Left ventricle myocardium inferior (tissue), 1 donor: ENCODE measurements at regions not wholly inside any gene's neighbourhood (a gene's known extent, or its start where the extent isn't known, plus 50 kb on each side); places are given as distances from the start of the nearest gene placed in this dataset.
"Not testable (repeated sequence)": the region's sequence is repeated elsewhere in the genome, so short reads cannot be mapped to it uniquely, and the experiment has no call there.

Experiments used
- DNase-seq: peaks from one replicate; pipeline ENCODE4 v3.0.0-alpha.2; 2020
- H3K27ac ChIP-seq: fragments of 200-600 bp; replicated peaks from 2 replicates; pipeline ENCODE4 v1.8.0; 2021
- H3K27me3 ChIP-seq: fragments of 200-600 bp; 2 replicates; pipeline ENCODE4 v1.8.0; 2021; ENCODE audit warnings: low read depth
- H3K36me3 ChIP-seq: fragments of 200-600 bp; 2 replicates; pipeline ENCODE4 v1.8.0; 2021
- H3K4me1 ChIP-seq: fragments of 200-600 bp; 2 replicates; pipeline ENCODE4 v1.8.0; 2021
- H3K4me3 ChIP-seq: fragments of 200-600 bp; 2 replicates; pipeline ENCODE4 v1.8.0; 2021; ENCODE audit warnings: mild to moderate bottlenecking, moderate library complexity
- H3K9me3 ChIP-seq: fragments of 200-600 bp; replicated peaks from 2 replicates; pipeline ENCODE4 v1.8.0; 2021
- intact Hi-C: fragments of 100-400 bp; cut with micrococcal nuclease; formaldehyde crosslinking; loops from one replicate; pipeline ENCODE4 v1.11.0; 2022
- TF ChIP-seq, protein P1 (sequence below): fragments of 200-600 bp; IDR thresholded peaks from 2 replicates; pipeline ENCODE4 v1.8.0; 2021; ENCODE audit warnings: antibody characterized with exemption, mild to moderate bottlenecking, borderline replicate concordance
- donor health status: DM: no; HTN: yes; CAD: no; lungs with severe emphysema.

DNA sequence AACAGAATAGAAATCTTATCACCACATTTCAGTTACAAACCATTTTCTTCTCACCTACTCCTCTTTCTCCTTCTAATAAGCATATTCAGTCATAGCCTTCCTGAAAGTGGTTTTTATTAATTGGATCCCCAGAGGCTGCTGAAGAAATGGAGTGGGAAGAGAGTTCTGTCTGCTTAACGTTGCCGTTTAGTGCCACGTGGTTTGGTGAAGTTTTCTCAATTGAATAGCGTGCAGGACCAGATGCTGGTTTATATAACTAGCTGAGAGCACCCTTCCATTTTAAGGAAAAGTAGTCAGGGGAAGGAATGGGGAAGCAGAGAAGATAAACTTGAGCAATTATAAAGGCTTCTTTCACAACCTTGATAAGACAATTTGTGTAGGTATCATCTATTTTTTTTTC, 318.7 kb downstream of the PTH2R start:
- Histone ChIP-seq H3K36me3 (no peaks in the 10 kb centered on the region), H3K4me1 (no peaks in the 10 kb centered on the region), H3K27ac (no peak overlapping the region), H3K4me3 (no peak overlapping the region), H3K27me3 (no peaks in the 10 kb centered on the region), H3K9me3 (no peaks in the 10 kb centered on the region)
- intact Hi-C loops = no loop called here
- TF ChIP-seq, protein P1, sequence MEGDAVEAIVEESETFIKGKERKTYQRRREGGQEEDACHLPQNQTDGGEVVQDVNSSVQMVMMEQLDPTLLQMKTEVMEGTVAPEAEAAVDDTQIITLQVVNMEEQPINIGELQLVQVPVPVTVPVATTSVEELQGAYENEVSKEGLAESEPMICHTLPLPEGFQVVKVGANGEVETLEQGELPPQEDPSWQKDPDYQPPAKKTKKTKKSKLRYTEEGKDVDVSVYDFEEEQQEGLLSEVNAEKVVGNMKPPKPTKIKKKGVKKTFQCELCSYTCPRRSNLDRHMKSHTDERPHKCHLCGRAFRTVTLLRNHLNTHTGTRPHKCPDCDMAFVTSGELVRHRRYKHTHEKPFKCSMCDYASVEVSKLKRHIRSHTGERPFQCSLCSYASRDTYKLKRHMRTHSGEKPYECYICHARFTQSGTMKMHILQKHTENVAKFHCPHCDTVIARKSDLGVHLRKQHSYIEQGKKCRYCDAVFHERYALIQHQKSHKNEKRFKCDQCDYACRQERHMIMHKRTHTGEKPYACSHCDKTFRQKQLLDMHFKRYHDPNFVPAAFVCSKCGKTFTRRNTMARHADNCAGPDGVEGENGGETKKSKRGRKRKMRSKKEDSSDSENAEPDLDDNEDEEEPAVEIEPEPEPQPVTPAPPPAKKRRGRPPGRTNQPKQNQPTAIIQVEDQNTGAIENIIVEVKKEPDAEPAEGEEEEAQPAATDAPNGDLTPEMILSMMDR = no peak
- no peak for DNase-seq

DNA sequence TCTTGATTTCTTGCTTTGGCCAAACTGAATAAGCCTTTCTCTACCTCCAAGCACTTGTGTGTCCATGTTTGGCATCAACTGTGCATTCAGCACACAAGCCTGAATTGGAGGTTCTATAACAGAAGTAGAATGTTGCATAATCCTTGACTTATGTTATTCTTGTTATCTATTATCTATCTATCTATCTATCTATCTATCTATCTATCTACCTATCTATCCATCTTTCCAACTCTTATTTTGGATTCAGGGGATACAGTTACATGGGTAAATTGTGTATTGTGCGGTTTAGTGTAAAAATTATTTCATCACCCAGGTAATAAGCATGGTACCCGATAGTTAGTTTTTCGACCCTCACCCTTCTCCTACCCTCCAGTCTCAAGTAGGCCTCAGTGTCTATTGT, 319.6 kb downstream of the PTH2R start:
- intact Hi-C loops = no loop called here
- no peak overlapping the region for H3K27ac ChIP-seq
- DNase-seq = no peak
- H3K27me3 ChIP-seq = no peaks in the 10 kb centered on the region
- H3K36me3 ChIP-seq = no peaks in the 10 kb centered on the region
- TF ChIP-seq, protein P1 = no peak
- H3K4me3 ChIP-seq = no peak overlapping the region
- no peaks in the 10 kb centered on the region for H3K9me3 ChIP-seq
- H3K4me1 ChIP-seq = no peaks in the 10 kb centered on the region

DNA sequence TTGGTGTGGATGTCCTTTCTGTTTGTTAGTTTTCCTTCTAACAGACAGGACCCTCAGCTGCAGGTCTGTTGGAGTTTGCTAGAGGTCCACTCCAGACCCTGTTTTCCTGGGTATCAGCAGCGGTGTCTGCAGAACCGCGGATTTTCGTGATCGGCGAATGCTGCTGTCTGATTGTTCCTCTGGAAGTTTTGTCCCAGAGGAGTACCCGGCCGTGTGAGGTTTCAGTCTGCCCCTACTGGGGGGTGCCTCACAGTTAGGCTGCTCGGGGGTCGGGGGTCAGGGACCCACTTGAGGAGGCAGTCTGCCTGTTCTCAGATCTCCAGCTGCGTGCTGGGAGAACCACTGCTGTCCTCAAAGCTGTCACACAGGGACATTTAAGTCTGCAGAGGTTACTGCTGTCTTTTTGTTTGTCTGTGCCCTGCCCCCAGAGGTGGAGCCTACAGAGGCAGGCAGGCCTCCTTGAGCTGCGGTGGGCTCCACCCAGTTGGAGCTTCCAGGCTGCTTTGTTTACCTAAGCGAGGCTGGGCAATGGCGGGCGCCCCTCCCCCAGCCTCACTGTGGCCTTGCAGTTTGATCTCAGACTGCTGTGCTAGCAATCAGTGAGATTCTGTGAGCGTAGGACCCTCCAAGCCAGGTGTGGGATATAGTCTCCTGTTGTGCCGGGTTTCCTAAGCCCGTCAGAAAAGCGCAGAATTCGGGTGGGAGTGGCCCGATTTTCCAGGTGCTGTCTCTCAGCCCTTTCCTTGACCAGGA, 345.2 kb downstream of the PTH2R start:
- H3K9me3 ChIP-seq = peaks cover 28% of the 10 kb centered on the region
- DNase-seq, H3K36me3 ChIP-seq, H3K4me1 ChIP-seq, intact Hi-C loops, H3K27ac ChIP-seq, H3K4me3 ChIP-seq, H3K27me3 ChIP-seq: not testable (repeated sequence)

DNA sequence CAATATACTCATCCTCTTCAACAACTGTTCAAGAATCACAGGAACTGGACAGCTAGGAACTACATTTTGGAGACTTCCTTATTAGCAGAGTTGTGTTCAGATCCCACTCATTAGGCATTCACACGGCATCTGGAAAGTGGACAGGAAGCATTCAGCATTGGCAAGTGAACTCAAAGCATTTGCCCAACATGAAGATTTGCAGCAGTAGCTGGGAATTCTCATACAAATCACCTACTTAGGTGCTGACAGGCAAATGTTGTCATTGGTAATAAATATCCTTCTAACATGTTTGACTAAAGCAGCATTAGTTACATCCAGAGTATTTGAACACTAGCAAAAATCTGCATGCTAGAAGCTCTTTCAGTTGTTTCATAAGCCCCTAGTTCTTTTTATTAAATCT, 350.8 kb downstream of the PTH2R start:
- H3K27me3 ChIP-seq = no peaks in the 10 kb centered on the region
- no peak for DNase-seq
- no peak overlapping the region for H3K27ac ChIP-seq
- H3K4me3 ChIP-seq = no peak overlapping the region
- peaks cover 47% of the 10 kb centered on the region for H3K9me3 ChIP-seq
- no peaks in the 10 kb centered on the region for H3K4me1 ChIP-seq
- H3K36me3 ChIP-seq = no peaks in the 10 kb centered on the region
- TF ChIP-seq, protein P1 = no peak
- intact Hi-C loops = no loop called here

DNA sequence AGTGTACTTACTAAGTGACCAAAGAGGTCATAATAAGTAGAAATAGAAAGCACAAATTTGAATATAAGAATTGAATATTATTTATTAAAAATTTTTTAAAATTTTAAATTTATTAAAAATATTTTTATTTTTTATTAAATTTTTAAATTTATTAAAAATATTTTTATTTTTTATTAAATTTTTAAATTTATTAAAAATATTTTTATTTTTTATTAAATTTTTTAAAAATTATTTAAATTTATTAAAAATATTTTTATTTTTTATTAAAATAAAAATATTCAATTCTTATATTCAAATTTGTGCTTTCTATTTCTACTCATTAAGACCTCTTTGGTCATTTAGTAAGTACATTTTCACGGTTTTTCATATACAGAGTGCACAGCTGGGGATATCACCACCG, 366.5 kb downstream of the PTH2R start:
- intact Hi-C loops, H3K4me3 ChIP-seq, H3K4me1 ChIP-seq: not testable (repeated sequence)

DNA sequence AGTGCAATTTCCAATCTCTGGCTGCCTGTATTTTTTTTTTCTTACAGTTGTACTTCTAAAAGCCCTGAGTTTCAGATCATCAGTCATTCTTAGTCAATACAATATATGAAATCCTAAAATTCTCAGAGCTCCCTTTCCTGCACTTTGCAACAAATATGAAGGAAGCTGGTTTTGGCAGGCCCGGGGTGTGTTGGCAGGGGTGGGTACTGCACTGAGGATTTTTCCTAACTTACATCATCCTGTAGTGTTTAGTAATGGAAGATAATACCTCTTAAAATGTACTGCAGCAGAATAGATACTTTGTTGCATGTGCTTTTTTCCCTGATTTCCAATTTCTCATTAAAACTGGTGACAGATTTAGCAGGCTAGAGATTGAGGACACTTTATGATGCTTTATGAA, 374.6 kb downstream of the PTH2R start:
- intact Hi-C loops = no loop called here
- no peak for DNase-seq
- Histone ChIP-seq H3K4me3 (no peak overlapping the region), H3K27ac (no peak overlapping the region), H3K27me3 (peaks cover 6% of the 10 kb centered on the region), H3K4me1 (no peaks in the 10 kb centered on the region), H3K36me3 (no peaks in the 10 kb centered on the region), H3K9me3 (peaks cover 20% of the 10 kb centered on the region)
- TF ChIP-seq, protein P1 = no peak

More for the DNA sequence above, 366.5 kb downstream of the PTH2R start:
- H3K27me3 ChIP-seq, DNase-seq, H3K36me3 ChIP-seq, H3K27ac ChIP-seq: not testable (repeated sequence)
- H3K9me3 ChIP-seq = peaks cover 16% of the 10 kb centered on the region
